WTC11 (cell line): ENCODE measurements at regions not wholly inside any gene's neighbourhood (a gene's known extent, or its start where the extent isn't known, plus 50 kb on each side); places are given as distances from the start of the nearest gene placed in this dataset.
"Not testable (repeated sequence)": the region's sequence is repeated elsewhere in the genome, so short reads cannot be mapped to it uniquely, and the experiment has no call there.

ENCODE experiments used
- ATAC-seq: fragments of 200-7000 bp; cut with Tn5 transposase; 2 replicates; pipeline ENCODE4 v1.10.0; 2021; ENCODE audit warnings: mild to moderate bottlenecking, moderate library complexity
- CTCF ChIA-PET: fragments of 300-600 bp; sonication (Branson Sonifier 250); formaldehyde crosslinking; loops from one replicate; lab custom pipeline; 2021; ENCODE audit warnings: antibody characterized with exemption; lab: Charles Lee
- POLR2A ChIA-PET: fragments of 350-600 bp; sonication (Branson Sonifier 250); formaldehyde crosslinking; loops from one replicate; lab custom pipeline; 2021; ENCODE audit warnings: antibody characterized with exemption; lab: Charles Lee
- DNase-seq: peaks from one replicate; pipeline ENCODE4 v3.0.0; 2021; ENCODE audit warnings: low spot score
- H3K27ac Mint-ChIP-seq: 2 replicates; pipeline ENCODE4 v1.8.0; 2021; ENCODE audit warnings: mixed read lengths
- H3K27me3 Mint-ChIP-seq: 2 replicates; pipeline ENCODE4 v1.8.0; 2021; ENCODE audit warnings: low read depth, mild to moderate bottlenecking, moderate library complexity, mixed read lengths
- H3K36me3 Mint-ChIP-seq: 2 replicates; pipeline ENCODE4 v1.8.0; 2021; ENCODE audit warnings: mixed read lengths
- H3K4me1 Mint-ChIP-seq: 2 replicates; pipeline ENCODE4 v1.8.0; 2022; ENCODE audit warnings: mixed read lengths
- H3K4me3 Mint-ChIP-seq: 2 replicates; pipeline ENCODE4 v1.8.0; 2021; ENCODE audit warnings: mild to moderate bottlenecking, moderate library complexity, mixed read lengths
- H3K9me3 Mint-ChIP-seq: 2 replicates; pipeline ENCODE4 v1.8.0; 2021; ENCODE audit warnings: mixed read lengths
- ESRRA ChIP-seq: sonication (generic); formaldehyde crosslinking; IDR thresholded peaks from 2 replicates; pipeline ENCODE4 v1.8.1; 2022; ENCODE audit warnings: mild to moderate bottlenecking, missing genetic modification reagents, borderline replicate concordance
- GRHL2 ChIP-seq: fragments of 250-450 bp; sonication (Bioruptor Pico); IDR thresholded peaks from 2 replicates; pipeline ENCODE4 v1.8.0; 2022; ENCODE audit warnings: mild to moderate bottlenecking, moderate library complexity; ENCODE audit not compliant: insufficient replicate concordance, severe bottlenecking
- NFATC4 ChIP-seq: fragments of 250-450 bp; sonication (Bioruptor Pico); IDR thresholded peaks from 2 replicates; pipeline ENCODE4 v1.9.0; 2021; ENCODE audit warnings: mild to moderate bottlenecking
- NR1H2 ChIP-seq: sonication (generic); formaldehyde crosslinking; IDR thresholded peaks from 2 replicates; pipeline ENCODE4 v1.9.0; 2021; ENCODE audit warnings: mild to moderate bottlenecking, moderate library complexity, missing genetic modification reagents
- PRRX2 ChIP-seq: fragments of 250-450 bp; sonication (Bioruptor Pico); IDR thresholded peaks from 2 replicates; pipeline ENCODE4 v1.8.0; 2021; ENCODE audit warnings: mild to moderate bottlenecking
- RELA ChIP-seq: sonication (generic); formaldehyde crosslinking; IDR thresholded peaks from 2 replicates; pipeline ENCODE4 v1.8.1; 2022; ENCODE audit warnings: missing genetic modification reagents, mild to moderate bottlenecking, borderline replicate concordance
- ZNF219 ChIP-seq: sonication (generic); formaldehyde crosslinking; IDR thresholded peaks from 2 replicates; pipeline ENCODE4 v1.8.0; 2023; ENCODE audit warnings: missing genetic modification reagents, mild to moderate bottlenecking, borderline replicate concordance
- ZNF263 ChIP-seq: sonication (generic); formaldehyde crosslinking; IDR thresholded peaks from 2 replicates; pipeline ENCODE4 v1.8.1; 2022; ENCODE audit warnings: low read depth, mild to moderate bottlenecking, moderate library complexity, missing genetic modification reagents
- ZNF317 ChIP-seq: sonication (generic); formaldehyde crosslinking; IDR thresholded peaks from 2 replicates; pipeline ENCODE4 v1.8.1; 2023; ENCODE audit warnings: low read depth, mild to moderate bottlenecking, moderate library complexity, missing genetic modification reagents, borderline replicate concordance
- TF ChIP-seq, protein P1 (sequence below): sonication (generic); formaldehyde crosslinking; IDR thresholded peaks from 2 replicates; pipeline ENCODE4 v1.8.1; 2023; ENCODE audit warnings: mild to moderate bottlenecking, missing genetic modification reagents, moderate library complexity
- TF ChIP-seq, protein P2 (sequence below): sonication (generic); formaldehyde crosslinking; IDR thresholded peaks from 2 replicates; pipeline ENCODE4 v1.8.1; 2023; ENCODE audit warnings: mild to moderate bottlenecking, missing genetic modification reagents, moderate library complexity
- TF ChIP-seq, protein P3 (sequence below): sonication (generic); formaldehyde crosslinking; IDR thresholded peaks from 2 replicates; pipeline ENCODE4 v1.8.0; 2022; ENCODE audit warnings: mild to moderate bottlenecking, missing genetic modification reagents
- TF ChIP-seq, protein P4 (sequence below): sonication (generic); formaldehyde crosslinking; IDR thresholded peaks from 2 replicates; pipeline ENCODE4 v1.8.0; 2022; ENCODE audit warnings: mild to moderate bottlenecking, missing genetic modification reagents
- TF ChIP-seq, protein P5 (sequence below): sonication (generic); formaldehyde crosslinking; conservative IDR thresholded peaks from 2 replicates; pipeline ENCODE4 v1.8.1; 2023; ENCODE audit warnings: mild to moderate bottlenecking, low read depth, missing genetic modification reagents, moderate library complexity

DNA sequence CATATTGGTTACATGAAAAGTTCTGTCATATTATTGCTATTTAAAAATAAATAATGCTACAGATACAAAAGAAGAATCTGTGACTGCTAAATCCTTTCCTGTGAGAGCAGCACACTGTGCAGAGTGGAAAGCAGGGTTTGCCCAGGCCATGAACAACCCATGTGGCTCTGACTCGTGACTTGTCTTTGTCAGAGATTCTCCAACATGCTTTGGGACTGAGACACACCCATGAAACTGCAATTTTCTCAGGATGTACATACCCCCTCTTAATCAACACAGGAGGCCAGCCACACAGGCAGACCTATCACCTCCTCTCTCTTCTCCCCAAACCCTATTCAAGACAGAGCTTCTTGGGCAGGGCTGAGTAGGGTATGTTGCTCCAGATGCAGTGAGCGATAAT, 96.8 kb upstream of the NTF3 start:
- H3K27ac Mint-ChIP-seq = no peak overlapping the region
- H3K27me3 Mint-ChIP-seq = no peaks in the 10 kb centered on the region
- TF ChIP-seq ZNF317 (CRISPR knock-in tag) (no peak), PRRX2 (CRISPR knock-in tag) (no peak)
- TF ChIP-seq, all 79 proteins: peak for 0
- CTCF ChIA-PET = interaction anchor here (2.2 kb wide), 1 partner anchor 93 kb away, joined by 7 read pairs; no protein-coding TSS in a partner anchor
- Mint-ChIP-seq H3K4me1 (peaks cover 11% of the 10 kb centered on the region), H3K36me3 (no peaks in the 10 kb centered on the region), H3K4me3 (no peak overlapping the region), H3K9me3 (no peaks in the 10 kb centered on the region)
- DNase-seq (no peak), ATAC-seq (no peak)
- POLR2A ChIA-PET = no interaction called here

DNA sequence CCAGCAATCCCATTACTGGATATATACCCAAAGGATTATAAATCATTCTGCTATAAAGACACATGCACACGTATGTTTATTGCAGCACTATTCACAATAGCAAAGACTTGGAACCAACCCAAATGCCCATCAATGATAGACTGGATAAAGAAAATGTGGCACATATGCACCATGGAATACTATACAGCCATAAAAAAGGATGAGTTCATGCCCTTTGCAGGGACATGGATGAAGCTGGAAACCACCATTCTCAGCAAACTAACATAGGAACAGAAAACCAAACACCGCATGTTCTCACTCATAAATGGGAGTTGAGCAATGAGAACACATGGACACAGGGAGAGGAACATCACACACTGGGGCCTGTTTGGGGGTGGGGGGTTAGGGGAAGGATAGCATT, 90.8 kb upstream of the NTF3 start:
- ATAC-seq, H3K36me3 Mint-ChIP-seq, H3K4me1 Mint-ChIP-seq, H3K9me3 Mint-ChIP-seq, CTCF ChIA-PET, H3K27me3 Mint-ChIP-seq, H3K27ac Mint-ChIP-seq, DNase-seq, POLR2A ChIA-PET, H3K4me3 Mint-ChIP-seq: not testable (repeated sequence)

DNA sequence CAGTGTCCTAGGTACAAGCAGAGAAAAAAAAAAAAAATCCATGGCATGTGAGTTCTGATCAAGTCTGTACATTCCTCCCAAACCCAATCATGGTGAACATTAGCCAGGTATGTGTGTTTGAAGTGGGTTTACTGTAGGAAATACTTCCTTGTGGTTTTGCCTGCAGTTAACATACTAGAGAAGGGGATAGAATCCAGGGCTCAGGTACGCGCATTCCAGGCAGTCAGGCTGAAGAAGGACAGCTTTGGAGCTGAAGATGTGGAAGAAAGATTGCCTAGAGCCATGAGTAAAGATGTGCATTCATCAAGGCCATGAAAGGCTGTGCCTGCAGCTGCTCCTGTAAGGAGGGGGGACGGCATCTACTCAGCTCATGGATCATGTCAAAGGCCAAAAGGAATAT, 88.2 kb upstream of the NTF3 start:
- POLR2A ChIA-PET = no interaction called here

DNA sequence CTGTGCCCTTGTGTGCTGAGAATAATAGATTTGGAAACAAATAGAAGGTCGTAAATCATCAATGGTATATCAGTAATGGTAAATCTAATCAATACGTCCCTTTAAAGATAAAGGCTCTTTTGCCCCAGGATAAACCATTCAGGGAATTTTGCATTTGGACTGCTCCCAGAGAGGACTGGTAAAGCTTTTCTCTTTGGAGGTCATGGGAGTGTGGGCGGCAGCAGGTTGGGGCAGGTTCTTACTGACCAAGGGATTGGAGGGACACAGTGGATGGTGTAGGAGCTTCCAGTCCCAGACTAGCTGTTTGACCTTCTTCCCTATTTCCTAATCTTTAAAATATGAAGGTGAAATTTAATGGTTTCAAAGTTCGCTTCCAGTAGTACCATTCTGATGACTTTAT, 87.8 kb upstream of the NTF3 start:
- ChIA-PET CTCF (no interaction called here), POLR2A (no interaction called here)
- Mint-ChIP-seq H3K4me3 (no peak overlapping the region), H3K27me3 (no peaks in the 10 kb centered on the region; the same call in 1 of the 2 replicates), H3K36me3 (no peaks in the 10 kb centered on the region), H3K9me3 (no peaks in the 10 kb centered on the region), H3K27ac (no peak overlapping the region), H3K4me1 (peaks cover 7% of the 10 kb centered on the region; the same call in 1 of the 2 replicates)
- no peak for ATAC-seq
- no peak for TF ChIP-seq NR1H2 (CRISPR knock-in tag)
- no peak for TF ChIP-seq GRHL2
- no peak for DNase-seq

More for the DNA sequence above, 88.2 kb upstream of the NTF3 start:
- TF ChIP-seq, protein P1, sequence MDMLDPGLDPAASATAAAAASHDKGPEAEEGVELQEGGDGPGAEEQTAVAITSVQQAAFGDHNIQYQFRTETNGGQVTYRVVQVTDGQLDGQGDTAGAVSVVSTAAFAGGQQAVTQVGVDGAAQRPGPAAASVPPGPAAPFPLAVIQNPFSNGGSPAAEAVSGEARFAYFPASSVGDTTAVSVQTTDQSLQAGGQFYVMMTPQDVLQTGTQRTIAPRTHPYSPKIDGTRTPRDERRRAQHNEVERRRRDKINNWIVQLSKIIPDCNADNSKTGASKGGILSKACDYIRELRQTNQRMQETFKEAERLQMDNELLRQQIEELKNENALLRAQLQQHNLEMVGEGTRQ (CRISPR knock-in tag) = no peak
- ATAC-seq = no peak
- CTCF ChIA-PET = no interaction called here
- DNase-seq = no peak
- Mint-ChIP-seq H3K27ac (no peak overlapping the region), H3K27me3 (no peaks in the 10 kb centered on the region; the same call in 1 of the 2 replicates), H3K9me3 (no peaks in the 10 kb centered on the region), H3K4me1 (peaks cover 7% of the 10 kb centered on the region; the same call in 1 of the 2 replicates), H3K36me3 (no peaks in the 10 kb centered on the region), H3K4me3 (no peak overlapping the region)

DNA sequence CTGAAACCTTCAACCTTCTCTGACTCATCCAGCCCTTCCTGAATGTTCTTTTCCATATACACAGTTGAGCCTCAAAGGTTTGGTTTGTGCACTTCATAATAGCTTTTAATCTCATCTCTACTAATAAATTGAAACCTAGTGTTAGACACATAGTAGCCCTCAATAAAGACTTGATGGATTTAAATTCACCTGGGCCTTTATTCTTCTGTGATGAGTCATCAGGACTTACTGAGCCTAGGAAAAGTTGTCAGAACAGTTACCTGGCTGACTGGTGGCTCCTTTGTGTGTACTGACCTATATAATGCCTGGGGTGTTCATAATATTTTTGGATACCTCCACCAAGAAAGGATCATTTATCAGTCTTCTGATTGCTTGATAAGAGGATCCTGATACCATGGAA, 86.4 kb upstream of the NTF3 start:
- Mint-ChIP-seq H3K4me3 (no peak overlapping the region), H3K27ac (no peak overlapping the region), H3K36me3 (no peaks in the 10 kb centered on the region), H3K27me3 (no peaks in the 10 kb centered on the region; the same call in 1 of the 2 replicates), H3K9me3 (no peaks in the 10 kb centered on the region), H3K4me1 (peaks cover 7% of the 10 kb centered on the region; the same call in 1 of the 2 replicates)
- DNase-seq (no peak), ATAC-seq (no peak)
- ChIA-PET POLR2A (no interaction called here), CTCF (no interaction called here)
- TF ChIP-seq ESRRA (CRISPR knock-in tag) = no peak
- TF ChIP-seq, protein P2, sequence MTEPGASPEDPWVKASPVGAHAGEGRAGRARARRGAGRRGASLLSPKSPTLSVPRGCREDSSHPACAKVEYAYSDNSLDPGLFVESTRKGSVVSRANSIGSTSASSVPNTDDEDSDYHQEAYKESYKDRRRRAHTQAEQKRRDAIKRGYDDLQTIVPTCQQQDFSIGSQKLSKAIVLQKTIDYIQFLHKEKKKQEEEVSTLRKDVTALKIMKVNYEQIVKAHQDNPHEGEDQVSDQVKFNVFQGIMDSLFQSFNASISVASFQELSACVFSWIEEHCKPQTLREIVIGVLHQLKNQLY (CRISPR knock-in tag) = no peak
- no peak for TF ChIP-seq NFATC4 (CRISPR knock-in tag)
- TF ChIP-seq, protein P3, sequence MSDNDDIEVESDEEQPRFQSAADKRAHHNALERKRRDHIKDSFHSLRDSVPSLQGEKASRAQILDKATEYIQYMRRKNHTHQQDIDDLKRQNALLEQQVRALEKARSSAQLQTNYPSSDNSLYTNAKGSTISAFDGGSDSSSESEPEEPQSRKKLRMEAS (CRISPR knock-in tag) = no peak
- TF ChIP-seq, protein P4, sequence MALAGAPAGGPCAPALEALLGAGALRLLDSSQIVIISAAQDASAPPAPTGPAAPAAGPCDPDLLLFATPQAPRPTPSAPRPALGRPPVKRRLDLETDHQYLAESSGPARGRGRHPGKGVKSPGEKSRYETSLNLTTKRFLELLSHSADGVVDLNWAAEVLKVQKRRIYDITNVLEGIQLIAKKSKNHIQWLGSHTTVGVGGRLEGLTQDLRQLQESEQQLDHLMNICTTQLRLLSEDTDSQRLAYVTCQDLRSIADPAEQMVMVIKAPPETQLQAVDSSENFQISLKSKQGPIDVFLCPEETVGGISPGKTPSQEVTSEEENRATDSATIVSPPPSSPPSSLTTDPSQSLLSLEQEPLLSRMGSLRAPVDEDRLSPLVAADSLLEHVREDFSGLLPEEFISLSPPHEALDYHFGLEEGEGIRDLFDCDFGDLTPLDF (CRISPR knock-in tag) = no peak
- no peak for TF ChIP-seq ZNF219 (CRISPR knock-in tag)
- TF ChIP-seq, protein P5, sequence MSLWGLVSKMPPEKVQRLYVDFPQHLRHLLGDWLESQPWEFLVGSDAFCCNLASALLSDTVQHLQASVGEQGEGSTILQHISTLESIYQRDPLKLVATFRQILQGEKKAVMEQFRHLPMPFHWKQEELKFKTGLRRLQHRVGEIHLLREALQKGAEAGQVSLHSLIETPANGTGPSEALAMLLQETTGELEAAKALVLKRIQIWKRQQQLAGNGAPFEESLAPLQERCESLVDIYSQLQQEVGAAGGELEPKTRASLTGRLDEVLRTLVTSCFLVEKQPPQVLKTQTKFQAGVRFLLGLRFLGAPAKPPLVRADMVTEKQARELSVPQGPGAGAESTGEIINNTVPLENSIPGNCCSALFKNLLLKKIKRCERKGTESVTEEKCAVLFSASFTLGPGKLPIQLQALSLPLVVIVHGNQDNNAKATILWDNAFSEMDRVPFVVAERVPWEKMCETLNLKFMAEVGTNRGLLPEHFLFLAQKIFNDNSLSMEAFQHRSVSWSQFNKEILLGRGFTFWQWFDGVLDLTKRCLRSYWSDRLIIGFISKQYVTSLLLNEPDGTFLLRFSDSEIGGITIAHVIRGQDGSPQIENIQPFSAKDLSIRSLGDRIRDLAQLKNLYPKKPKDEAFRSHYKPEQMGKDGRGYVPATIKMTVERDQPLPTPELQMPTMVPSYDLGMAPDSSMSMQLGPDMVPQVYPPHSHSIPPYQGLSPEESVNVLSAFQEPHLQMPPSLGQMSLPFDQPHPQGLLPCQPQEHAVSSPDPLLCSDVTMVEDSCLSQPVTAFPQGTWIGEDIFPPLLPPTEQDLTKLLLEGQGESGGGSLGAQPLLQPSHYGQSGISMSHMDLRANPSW (CRISPR knock-in tag) = no peak
- TF ChIP-seq RELA (CRISPR knock-in tag) = no peak
- TF ChIP-seq ZNF263 = no peak
